ENCODE measurements at regions not wholly inside any gene's neighbourhood (a gene's known extent, or its start where the extent isn't known, plus 50 kb on each side); places are given as distances from the start of the nearest gene placed in this dataset.
A peak's percentile ranks its signal among the peaks of the same experiment; 100 is the strongest.

DNA sequence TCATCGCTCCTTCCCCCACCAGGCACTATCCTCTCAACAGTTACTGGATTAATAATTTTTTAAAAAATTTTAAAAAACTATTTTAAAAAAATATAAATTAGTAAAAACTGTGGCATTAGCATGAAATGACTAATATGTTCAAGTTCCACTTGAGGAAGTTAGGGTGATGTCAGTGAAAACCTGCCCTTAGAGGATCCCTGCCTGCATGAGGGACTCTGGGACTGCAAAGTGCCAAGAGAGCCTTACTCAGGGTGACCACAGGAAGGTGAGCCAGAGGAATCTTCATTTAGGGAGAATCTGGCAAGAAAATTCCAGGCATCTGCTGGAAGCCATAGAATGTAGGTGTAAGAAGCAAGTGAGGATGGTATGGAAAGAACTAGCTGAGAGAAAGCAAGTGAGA, 157.7 kb upstream of the BCL6 start:
- DNase-seq, result no peak

DNA sequence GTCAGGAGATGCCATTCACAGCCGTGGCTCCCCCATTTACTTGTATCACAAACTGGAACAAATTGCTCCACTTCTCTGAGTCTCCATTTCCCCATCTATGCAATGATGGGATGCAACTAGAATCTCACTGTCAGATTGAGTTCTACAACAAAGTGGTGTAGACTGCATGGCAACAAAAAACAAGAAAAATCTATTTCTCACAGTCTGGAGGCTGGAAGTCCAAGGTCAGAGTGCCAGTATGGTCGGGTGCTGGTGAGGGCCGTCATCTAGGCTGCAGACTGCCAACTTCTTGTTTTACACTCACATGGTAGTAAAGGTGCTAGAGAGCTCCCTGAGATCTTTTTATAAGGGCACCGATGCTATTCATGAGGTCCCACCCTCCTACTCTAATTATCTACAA, 158.4 kb upstream of the BCL6 start:
- DNase-seq, result no peak

DNA sequence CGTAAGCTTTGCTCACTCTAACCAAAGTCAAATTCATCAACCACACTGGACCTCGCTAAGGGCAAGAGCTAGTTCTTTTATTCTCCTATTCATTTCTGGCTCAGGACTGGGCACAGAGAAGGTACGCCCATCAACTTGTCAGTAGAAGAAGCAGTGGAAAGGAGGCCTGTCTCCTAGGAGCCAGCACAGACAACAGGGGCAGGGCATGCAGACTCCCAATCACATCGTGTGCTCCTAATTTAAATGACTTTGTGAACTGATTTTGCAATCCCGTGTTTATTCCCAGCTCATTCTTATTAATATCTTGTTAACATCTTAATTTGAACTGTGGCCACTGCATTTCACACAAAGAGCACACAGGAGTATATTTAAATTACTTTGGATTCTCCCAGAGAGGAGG, 161.1 kb upstream of the BCL6 start:
- no peak for DNase-seq

DNA sequence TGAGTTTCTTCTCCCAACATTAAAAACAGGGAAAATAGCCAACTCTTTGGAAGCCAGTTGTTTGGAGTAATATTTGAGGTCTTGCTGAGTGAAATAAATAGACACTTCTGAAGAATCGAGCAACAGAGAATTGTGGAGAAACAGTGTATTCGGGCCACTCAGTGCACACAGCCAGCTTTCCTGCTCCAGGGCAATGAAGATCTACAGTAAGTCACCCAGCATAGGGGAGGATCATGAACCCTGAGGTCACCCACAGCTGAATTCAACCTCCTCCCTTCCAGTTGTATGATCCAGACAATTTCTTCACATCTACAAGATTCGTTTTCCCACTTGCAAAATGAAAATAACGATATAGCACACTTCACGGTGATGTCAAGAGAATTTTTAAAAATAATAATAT, 161.7 kb upstream of the BCL6 start:
- DNase-seq, result no peak

DNA sequence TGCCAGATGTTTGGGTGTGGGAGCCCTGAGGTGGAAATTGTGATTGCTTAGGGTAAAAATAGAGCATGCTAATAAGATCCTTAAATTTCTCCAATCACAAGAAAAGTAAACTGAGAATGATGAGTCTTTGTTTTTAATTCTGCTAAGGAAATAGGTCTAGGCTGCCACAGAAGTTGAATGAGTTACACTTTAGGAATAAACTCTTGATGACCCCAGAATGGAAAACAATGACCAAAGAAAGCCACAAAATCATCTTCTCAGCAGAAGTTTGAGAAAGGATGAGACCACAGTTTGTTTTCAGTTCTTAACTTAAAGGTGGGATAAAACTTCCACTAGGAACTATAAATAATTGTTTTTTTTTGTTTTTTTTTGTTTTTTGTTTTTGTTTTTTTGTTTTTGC, 164.6 kb upstream of the BCL6 start:
- DNase-seq, result no peak

DNA sequence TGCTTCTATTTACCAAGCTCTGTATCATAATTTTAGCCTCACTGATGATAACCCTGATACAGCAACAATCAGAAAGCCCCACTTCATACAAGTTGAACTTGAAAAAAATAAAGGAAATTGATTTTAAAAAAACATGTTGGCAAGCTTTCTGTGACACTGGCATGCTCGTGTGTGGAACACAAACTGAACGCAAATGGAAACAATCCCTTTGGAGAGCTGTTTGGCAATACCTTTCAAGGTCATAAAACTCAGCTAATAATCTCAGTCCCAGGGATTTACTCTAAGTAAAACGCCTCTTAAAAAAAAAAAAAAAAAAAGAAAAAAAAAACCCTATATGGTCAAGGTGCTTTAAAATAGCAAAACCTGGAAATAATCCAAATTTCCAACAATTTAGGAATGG, 166.7 kb upstream of the BCL6 start:
- DNase-seq, result no peak

DNA sequence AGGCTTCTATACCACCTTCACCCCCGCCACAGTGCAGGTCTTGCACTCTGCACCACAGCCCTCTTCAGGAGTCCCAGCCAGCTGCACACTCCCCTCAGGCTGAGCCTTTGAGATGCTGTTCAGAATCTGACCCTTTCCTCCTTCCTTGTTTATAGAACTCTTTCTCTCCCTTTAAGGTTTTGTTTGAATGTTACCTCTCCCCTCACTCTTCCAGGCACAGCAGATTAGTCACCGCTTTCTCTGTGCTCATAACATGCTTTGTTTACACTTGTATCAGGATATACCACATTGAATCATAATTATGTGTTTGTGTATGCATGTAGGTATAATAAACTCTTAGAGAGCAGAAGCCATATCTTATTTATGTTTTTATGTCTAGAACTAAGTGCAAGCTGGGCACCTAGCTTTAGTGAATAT, 168.4 kb upstream of the BCL6 start:
- DNase-seq, result no peak

DNA sequence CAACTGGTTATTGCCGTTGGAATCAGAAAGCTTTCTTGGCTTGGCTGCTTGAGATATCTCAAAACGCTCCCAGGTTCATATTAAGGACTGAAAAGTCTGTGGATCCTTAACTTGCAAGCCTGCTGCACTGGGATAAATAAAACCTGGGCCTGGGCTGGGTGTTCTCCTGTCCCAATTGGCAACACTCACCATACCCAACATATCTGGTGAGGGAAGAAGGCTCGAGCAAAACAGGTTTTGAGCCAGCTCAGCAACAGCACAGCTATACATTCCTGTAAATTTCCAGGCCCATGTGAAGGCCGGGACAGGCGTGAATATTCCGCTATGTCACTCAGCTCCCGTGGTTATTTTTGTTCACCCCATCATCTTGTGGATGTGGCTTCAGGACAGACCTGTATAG, 169.0 kb upstream of the BCL6 start:
- DNase-seq, result no peak

DNA sequence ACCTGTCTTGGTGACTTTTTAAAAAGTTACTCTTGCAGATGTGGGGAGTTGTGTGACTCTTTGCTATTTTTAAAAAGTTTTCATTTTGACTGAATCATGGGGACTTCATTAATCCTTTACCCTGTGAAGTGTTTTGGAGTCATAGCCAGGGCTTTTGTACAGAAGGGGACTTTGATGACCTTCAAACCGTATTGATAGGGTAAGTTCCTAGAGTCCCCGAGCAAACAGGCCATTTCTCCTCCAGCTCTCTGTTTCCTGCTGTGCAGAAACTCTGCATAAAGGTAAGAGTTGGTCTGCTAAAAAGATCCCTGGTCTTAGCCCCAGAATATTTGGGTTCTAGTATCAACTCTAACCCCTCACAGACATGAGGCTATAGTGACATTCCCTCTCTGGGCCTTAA, 170.8 kb upstream of the BCL6 start:
- no peak for DNase-seq

DNA sequence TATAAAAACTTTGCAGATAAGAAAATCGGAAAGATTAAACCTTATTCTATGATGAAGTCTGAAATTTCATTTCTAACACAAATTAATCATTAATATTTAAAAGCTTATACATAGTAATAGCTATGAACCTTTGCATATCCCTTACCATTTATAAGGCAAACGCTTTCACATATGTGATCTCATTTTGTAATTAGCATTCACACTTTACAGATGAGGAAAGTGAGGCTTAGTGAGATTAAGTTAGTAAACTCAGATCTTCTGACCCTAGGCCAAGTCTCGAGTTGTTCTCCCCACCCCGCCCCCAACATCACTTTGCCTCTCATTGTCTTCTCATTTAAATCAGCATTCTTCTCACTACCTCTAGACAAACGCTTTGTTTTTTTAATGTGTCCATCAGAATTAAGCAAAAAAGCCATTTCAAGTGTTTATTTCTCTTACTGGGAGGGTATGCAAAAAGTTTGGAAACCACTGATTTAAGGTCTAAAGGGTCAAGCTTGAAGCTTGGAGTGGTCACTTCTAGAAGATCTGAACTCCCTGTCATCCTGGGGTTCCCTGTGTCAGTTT, 172.9 kb upstream of the BCL6 start:
- no peak for DNase-seq

DNA sequence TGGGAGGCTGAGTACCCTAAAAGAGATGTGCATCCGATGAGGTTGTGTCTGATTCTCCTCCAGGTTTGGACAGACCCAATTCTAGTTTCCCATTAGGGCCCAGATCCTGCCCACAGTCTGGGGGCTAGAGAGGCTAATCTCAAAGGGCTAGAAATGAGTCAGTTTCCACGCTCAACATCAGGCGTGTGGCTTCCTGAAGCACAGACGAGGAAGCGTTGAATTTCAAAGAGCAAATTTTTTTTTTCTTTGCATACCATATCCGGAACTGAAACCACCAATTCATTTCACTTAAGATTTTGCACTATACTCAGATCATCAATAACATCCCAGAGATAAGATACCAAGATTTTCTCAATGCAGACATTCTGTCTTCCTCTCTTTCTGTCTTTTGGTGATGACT, 173.8 kb upstream of the BCL6 start:
- peak; percentile 41 for DNase-seq

DNA sequence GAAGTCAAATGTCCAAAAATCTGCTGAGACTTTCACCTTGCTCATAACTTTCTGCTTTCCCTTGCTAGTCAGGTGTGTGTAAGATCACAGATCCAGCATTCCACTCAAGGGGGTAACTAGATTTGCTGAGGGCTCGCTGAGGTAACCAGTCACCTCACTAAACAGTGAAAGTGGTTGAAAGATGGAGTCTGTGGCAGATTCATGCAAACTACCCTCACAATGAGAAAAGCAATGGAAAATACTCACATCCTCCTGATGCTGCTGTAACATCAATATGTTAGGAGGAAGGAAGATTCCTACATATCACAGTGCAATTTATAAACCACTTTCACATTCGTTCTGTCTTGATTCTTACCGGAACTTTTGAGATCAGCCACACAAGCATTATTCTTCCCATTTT, 174.3 kb upstream of the BCL6 start:
- DNase-seq, result no peak

DNA sequence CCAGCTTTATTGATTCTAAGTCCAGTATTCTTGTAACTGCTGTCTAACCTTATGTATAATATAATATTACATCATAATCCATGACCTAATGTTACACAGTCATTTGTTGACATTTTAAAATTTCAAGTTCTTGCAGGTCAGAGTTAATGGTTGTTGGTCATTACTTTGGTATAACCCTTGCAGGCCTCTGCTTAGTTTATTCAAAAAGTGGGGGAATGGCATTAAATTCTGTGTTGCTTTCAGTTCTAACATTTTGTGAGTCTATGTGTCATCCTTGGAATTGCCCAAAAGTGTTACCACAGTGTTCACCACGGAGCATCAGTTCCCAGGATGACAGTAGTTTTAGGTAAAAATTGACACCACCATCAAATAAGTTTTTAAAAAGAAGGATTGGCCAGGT, 174.8 kb upstream of the BCL6 start:
- DNase-seq, result no peak

DNA sequence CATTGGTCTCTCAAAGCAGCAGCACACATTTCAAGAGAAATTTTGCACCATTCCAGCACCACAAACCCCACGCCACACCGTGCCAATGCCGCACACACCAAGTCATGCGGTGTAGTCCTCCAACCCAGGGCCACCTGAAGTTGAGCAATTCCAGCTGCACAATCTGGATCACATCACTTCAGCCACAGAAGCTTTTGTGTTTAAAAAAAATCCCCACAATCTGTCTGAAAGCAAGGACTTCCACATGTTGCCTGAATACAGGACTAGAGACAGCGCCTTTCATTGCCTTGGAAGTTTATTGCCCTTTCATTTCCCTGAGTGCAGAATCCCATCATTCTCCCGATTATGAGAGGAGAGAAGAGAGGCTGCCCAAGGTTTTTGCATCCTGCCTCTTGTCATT, 175.6 kb upstream of the BCL6 start:
- no peak for DNase-seq

DNA sequence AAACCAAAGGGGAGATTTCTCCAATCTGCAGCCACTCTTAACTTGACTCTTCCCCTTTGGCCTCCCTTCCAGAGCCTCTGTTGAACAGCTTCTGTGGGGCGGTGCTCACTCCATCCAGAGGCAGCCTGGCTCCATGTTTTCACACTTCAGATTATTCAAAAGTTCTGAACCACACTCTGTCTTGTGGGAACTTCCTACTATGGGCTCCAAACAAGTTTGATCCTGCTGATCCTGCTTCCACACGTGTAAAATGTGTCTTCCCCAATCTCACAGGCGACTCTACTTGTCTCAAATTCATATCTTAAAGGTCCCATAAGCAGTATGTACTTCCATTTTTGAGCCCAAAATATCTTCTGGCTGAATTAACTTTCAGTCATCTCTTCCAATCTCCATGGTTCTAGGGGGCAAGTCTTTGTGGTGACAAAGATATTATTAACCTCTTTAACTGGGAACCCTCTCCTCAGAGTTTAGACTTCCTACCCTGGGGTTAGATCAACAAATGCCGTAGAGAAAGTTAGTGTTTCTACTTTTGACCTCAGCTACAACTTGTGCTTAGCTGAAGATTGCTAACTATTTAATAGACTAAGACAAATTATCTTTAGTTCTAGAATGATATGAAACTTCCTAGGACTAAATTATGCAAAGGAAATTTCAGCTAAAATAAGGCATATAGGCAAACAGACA, 176.3 kb upstream of the BCL6 start:
- no peak for DNase-seq

DNA sequence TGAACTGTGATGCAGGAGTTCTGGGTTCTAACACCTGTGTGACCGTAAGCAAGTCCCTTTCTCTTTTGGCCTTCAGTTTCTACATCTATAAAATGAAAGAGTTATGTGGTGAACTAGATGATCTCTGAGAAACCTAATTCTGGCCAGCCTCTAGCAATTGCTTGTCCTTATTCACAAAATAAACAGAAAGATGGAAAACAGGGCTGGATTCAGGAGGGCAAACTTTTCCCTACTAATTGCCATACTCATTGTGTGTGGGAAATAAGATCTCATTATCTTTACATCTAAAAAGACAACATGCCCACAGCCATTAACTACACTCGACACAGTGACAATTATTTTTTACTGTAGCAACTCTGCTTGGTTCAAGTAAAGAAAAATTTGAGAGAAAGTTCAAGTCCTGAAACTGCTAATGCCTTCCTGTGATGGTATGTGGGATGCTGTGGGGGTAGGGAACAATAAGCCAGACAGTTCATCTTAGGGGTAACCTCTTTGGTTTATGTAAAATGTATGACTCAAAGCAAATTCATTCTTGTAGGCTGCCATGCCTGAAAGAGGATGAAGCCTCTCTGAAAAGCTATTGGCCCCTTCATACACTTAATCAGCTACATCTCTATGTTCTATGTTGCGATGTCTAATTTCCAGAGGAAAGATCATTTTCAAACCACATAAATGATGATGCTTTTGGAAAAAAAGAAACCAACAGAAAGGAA, 177.6 kb upstream of the BCL6 start:
- no peak for DNase-seq

DNA sequence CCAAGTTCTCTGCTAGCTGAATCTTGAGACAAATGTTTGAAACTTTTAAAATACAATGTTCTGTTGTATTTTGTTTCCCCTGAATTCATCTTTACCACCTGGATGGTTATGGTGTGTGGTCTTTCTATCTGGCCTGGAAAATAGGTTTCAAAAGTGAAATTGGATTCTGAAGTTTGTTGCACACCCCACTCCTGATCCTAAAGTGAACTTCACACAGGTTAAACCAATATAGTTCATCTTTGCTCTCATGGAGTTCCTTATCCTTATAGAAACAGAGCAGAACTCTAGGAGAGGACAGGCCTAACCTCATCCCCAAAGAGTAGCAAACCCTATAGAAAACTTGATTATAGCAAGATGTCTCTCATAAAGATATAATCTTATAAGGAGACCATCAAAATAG, 179.4 kb upstream of the BCL6 start:
- no peak for DNase-seq

DNA sequence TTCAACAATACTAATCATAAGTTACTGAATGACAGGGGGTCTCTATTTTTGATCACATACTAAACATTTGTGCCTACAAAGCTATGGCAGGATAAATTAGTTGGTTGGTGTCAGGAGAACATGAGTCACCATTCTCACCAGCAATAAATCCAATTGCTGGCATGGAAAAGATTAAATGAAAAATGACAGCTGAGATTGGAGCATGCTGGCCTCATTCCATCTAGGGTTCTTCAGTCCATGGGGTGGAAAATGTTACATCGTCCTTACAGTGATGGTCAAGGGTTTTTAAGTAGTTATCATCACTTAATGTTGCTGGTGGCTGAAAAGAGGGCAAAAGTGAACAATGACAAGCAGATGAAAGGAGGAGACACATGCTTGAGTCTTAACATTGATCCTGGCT, 180.1 kb upstream of the BCL6 start:
- no peak for DNase-seq

DNA sequence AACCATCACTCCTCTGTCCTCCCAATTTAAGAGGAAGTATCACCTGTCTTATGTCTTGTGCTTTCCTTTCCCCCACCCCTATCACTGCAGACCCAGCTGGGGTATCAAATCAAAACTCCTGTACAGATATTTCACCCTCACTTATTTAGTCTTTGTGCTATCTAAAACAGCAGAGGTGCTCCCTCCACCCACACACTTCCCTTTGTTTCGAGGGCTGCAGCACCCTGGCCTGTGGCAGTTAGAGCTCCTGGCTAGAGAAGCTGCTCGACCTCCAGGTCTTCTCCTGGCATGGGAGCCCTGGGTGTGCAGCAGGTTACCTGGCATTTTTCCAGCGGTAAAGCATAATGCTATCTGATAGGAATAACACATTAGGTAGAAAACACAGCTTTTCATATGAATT, 181.4 kb upstream of the BCL6 start:
- DNase-seq, result no peak

DNA sequence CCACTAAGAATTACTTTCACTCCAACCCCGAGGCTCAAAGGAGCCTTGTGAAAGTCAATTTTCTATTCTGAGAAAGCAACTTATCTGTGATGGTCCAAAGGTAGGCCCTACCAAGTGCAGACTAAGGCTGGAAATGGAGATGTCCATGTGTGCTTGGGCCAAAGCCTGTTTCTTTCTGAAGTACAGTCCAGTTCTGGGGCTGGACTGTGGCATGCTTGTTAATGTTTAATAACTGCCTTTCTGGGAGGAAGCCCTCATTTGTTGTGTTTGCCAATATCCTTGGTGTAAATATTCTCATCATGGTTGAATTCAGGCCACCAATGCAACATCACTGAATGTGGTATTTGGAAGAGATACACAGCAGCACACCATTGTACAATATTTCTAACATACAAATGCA, 182.3 kb upstream of the BCL6 start:
- DNase-seq, result no peak

DNA sequence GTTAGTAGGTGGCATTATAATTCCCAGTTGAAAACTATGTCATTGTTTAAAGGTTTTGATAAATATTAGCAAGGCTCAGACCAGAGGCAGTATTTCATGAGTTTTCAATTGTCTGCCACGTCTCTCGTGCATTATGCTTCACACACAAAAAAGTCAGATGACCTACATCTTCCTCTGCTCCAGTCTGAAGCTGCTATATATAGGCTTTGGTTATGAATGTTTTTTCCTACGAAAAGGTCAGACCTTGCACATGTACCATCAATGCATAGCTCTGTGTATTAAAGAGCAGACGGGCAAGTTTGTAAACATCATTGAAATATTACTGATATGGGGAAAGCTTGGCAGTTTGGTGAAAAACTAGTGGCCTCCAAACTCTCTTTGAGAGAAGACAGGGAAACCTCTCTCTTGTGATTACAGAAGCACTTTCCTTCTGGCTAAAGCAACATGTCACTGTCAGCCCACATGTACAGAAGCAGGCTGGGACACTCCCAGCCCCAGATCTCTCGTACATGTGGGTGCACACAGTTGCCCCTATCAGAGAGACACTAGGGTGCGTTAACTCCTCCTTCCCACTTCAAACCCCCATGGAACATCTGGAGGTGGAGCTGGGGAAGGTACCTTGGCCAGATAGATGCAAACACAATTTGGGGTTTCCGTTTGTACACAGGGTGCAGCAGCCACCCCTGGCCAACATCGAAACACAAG, 184.0 kb upstream of the BCL6 start:
- no peak for DNase-seq

DNA sequence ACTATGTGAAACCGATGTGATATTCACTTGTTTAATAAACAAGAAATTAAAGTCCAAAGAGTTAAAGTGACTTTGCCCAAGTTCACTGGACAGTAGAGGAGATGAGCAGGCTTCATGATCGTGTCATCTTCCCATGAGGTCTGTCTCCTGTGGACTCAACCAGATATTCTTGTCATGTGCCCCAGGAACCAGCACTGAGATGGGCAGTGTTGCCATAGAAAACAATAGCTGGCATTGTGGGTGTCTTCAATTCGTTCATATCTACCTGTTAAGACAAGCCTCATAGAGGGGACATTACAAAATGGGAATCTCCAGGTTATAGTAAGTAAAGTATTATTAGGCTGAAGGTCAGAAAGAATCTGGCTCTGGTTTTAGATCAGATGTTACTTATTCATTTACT, 184.8 kb upstream of the BCL6 start:
- no peak for DNase-seq

DNA sequence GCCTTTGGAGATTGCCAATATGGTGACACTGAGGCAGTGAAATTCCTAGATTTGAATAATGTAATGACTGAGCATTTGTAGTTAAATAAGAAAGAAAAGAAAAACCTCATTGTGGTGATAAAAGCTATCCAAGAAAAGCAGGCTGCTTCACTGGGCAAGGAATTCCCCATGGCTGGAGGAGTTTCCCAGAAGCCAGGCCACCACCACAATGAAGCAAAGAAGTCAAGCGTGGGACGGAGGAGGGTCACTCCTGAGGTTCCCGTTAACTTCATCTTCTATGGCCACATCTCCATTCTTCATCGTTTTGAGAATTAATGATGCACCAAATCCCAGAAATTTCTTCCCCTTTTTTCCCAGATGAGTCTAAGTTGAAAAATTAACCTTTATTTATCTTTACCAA, 185.8 kb upstream of the BCL6 start:
- DNase-seq, result no peak

DNA sequence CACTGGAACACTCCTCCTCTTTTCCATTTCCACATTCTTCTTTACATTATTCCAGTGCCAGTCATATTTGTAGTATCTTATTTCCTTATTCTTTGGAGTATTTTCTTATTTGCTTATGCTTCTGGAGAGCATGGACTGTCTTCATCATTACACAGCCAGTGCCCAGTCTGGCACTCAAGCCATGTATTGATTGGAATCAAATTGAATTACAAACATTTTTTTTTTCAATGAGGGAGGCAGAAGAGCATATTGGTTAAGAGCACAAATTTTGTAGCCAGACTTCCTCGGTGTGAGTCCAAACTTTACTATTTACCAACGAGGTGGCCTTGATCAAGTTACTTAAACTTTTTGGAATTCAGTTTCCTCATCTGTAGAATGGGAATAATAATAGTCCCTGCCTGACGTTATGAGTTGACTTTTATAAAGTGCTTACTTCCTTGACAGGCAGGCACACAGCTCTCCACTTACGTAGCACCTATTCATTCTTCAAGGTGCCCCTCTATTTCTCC, 186.6 kb upstream of the BCL6 start:
- no peak for DNase-seq
